ENCODE measurements at regions not wholly inside any gene's neighbourhood (a gene's known extent, or its start where the extent isn't known, plus 50 kb on each side); places are given as distances from the start of the nearest gene placed in this dataset.
"Not testable (repeated sequence)": the region's sequence is repeated elsewhere in the genome, so short reads cannot be mapped to it uniquely, and the experiment has no call there.

GRCh38 chr5:163340378-163340777 is 97.0 kb upstream of the CCNG1 start:
- not testable (repeated sequence) for DNase-seq; H3K27ac Mint-ChIP-seq; H3K36me3 Mint-ChIP-seq; ATAC-seq (replicated peaks); H3K4me3 Mint-ChIP-seq; H3K4me1 Mint-ChIP-seq; H3K9me3 Mint-ChIP-seq
- H3K27me3 Mint-ChIP-seq = peaks cover 3 to 14% of the 10 kb centered on the region in 2 donors

GRCh38 chr5:163342306-163342705 is 95.1 kb upstream of the CCNG1 start:
- no peaks in the 10 kb centered on the region for H3K36me3 Mint-ChIP-seq
- DNase-seq (no peak), ATAC-seq (replicated peaks) (no peak)
- H3K4me1 Mint-ChIP-seq = no peaks in the 10 kb centered on the region
- H3K27me3 Mint-ChIP-seq = peaks cover 5 to 10% of the 10 kb centered on the region in 2 donors
- H3K4me3 Mint-ChIP-seq = no peak overlapping the region
- H3K9me3 Mint-ChIP-seq = no peaks in the 10 kb centered on the region
- no peak overlapping the region for H3K27ac Mint-ChIP-seq

GRCh38 chr5:163345216-163345615 is 92.2 kb upstream of the CCNG1 start:
- no peak overlapping the region for H3K27ac Mint-ChIP-seq

GRCh38 chr5:163347671-163348070 is 89.7 kb upstream of the CCNG1 start:
- no peaks in the 10 kb centered on the region for H3K9me3 Mint-ChIP-seq
- DNase-seq (peak; percentile 18), ATAC-seq (replicated peaks) (peak; percentile 65 to 72)
- no peaks in the 10 kb centered on the region for H3K36me3 Mint-ChIP-seq
- peaks cover 0 to 2% of the 10 kb centered on the region in 2 donors for H3K4me1 Mint-ChIP-seq
- H3K4me3 Mint-ChIP-seq = no peak overlapping the region
- H3K27ac Mint-ChIP-seq = no peak overlapping the region
- H3K27me3 Mint-ChIP-seq = peaks cover 10 to 11% of the 10 kb centered on the region in 2 donors

More at GRCh38 chr5:163345216-163345615, 92.2 kb upstream of the CCNG1 start:
- ATAC-seq (replicated peaks) = no peak
- H3K4me1 Mint-ChIP-seq = no peaks in the 10 kb centered on the region
- H3K27me3 Mint-ChIP-seq = peaks cover 10 to 11% of the 10 kb centered on the region in 2 donors
- no peak for DNase-seq
- H3K9me3 Mint-ChIP-seq = no peaks in the 10 kb centered on the region
- H3K4me3 Mint-ChIP-seq = no peak overlapping the region
- H3K36me3 Mint-ChIP-seq = no peaks in the 10 kb centered on the region

GRCh38 chr5:163350083-163350482 is 87.3 kb upstream of the CCNG1 start:
- peaks cover 2 to 9% of the 10 kb centered on the region in 2 donors for H3K4me1 Mint-ChIP-seq
- no peak overlapping the region for H3K27ac Mint-ChIP-seq
- ATAC-seq (replicated peaks) (peak in 1 of 2 donors; percentile 35), DNase-seq (no peak)
- peaks cover 4 to 11% of the 10 kb centered on the region in 2 donors for H3K27me3 Mint-ChIP-seq
- H3K36me3 Mint-ChIP-seq = no peaks in the 10 kb centered on the region
- H3K9me3 Mint-ChIP-seq = no peaks in the 10 kb centered on the region
- no peak overlapping the region for H3K4me3 Mint-ChIP-seq

GRCh38 chr5:163352531-163352930 is 84.9 kb upstream of the CCNG1 start:
- H3K9me3 Mint-ChIP-seq = no peaks in the 10 kb centered on the region
- H3K4me3 Mint-ChIP-seq = no peak overlapping the region
- peaks cover 0 to 6% of the 10 kb centered on the region in 2 donors for H3K27me3 Mint-ChIP-seq
- H3K36me3 Mint-ChIP-seq = no peaks in the 10 kb centered on the region
- no peak for DNase-seq
- ATAC-seq (replicated peaks) = no peak
- peaks cover 2 to 9% of the 10 kb centered on the region in 2 donors for H3K4me1 Mint-ChIP-seq
- H3K27ac Mint-ChIP-seq = no peak overlapping the region

- not testable (repeated sequence) for ATAC-seq (replicated peaks); H3K4me3 Mint-ChIP-seq; H3K27ac Mint-ChIP-seq; H3K36me3 Mint-ChIP-seq; DNase-seq; H3K4me1 Mint-ChIP-seq; H3K9me3 Mint-ChIP-seq
- H3K27me3 Mint-ChIP-seq = peaks cover 6 to 12% of the 10 kb centered on the region in 2 donors
Observed at GRCh38 chr5:163355811-163356210, 81.6 kb upstream of the CCNG1 start.

GRCh38 chr5:163357636-163358035 is 79.8 kb upstream of the CCNG1 start:
- no peak overlapping the region for H3K27ac Mint-ChIP-seq
- peaks cover 6 to 22% of the 10 kb centered on the region in 2 donors for H3K27me3 Mint-ChIP-seq
- no peak for DNase-seq
- no peak overlapping the region for H3K4me3 Mint-ChIP-seq
- H3K9me3 Mint-ChIP-seq = no peaks in the 10 kb centered on the region
- peaks cover 0 to 9% of the 10 kb centered on the region in 2 donors for H3K4me1 Mint-ChIP-seq
- no peaks in the 10 kb centered on the region for H3K36me3 Mint-ChIP-seq
- no peak for ATAC-seq (replicated peaks)

- no peaks in the 10 kb centered on the region for H3K36me3 Mint-ChIP-seq
- H3K4me3 Mint-ChIP-seq = no peak overlapping the region
- no peak for DNase-seq
- no peaks in the 10 kb centered on the region for H3K4me1 Mint-ChIP-seq
- peaks cover 3 to 6% of the 10 kb centered on the region in 2 donors for H3K9me3 Mint-ChIP-seq
- H3K27ac Mint-ChIP-seq = no peak overlapping the region
- ATAC-seq (replicated peaks) = no peak
- peaks cover 11 to 34% of the 10 kb centered on the region in 2 donors for H3K27me3 Mint-ChIP-seq
Observed at GRCh38 chr5:163360656-163361055, 76.7 kb upstream of the CCNG1 start.

GRCh38 chr5:163361450-163361849 is 75.9 kb upstream of the CCNG1 start:
- no peak overlapping the region for H3K4me3 Mint-ChIP-seq
- H3K27ac Mint-ChIP-seq = no peak overlapping the region
- no peaks in the 10 kb centered on the region for H3K36me3 Mint-ChIP-seq
- ATAC-seq (replicated peaks) = no peak
- H3K27me3 Mint-ChIP-seq = peaks cover 11 to 34% of the 10 kb centered on the region in 2 donors
- DNase-seq = no peak
- no peaks in the 10 kb centered on the region for H3K4me1 Mint-ChIP-seq
- H3K9me3 Mint-ChIP-seq = peaks cover 3 to 6% of the 10 kb centered on the region in 2 donors

GRCh38 chr5:163362840-163363371 is 74.5 kb upstream of the CCNG1 start:
- no peak overlapping the region for H3K4me3 Mint-ChIP-seq
- H3K9me3 Mint-ChIP-seq = peaks cover 6 to 8% of the 10 kb centered on the region in 2 donors
- H3K4me1 Mint-ChIP-seq = no peaks in the 10 kb centered on the region
- DNase-seq (no peak), ATAC-seq (replicated peaks) (no peak)
- H3K27ac Mint-ChIP-seq = no peak overlapping the region
- no peaks in the 10 kb centered on the region for H3K36me3 Mint-ChIP-seq
- H3K27me3 Mint-ChIP-seq = peaks cover 11 to 34% of the 10 kb centered on the region in 2 donors

GRCh38 chr5:163363389-163363788 is 74.0 kb upstream of the CCNG1 start:
- Mint-ChIP-seq H3K4me3 (no peak overlapping the region), H3K27me3 (peaks cover 11 to 34% of the 10 kb centered on the region in 2 donors), H3K27ac (no peak overlapping the region), H3K9me3 (peaks cover 6 to 8% of the 10 kb centered on the region in 2 donors), H3K36me3 (no peaks in the 10 kb centered on the region), H3K4me1 (no peaks in the 10 kb centered on the region)
- DNase-seq (no peak), ATAC-seq (replicated peaks) (no peak)

- Mint-ChIP-seq H3K27ac (no peak overlapping the region), H3K27me3 (peaks cover 4 to 18% of the 10 kb centered on the region in 2 donors), H3K36me3 (no peaks in the 10 kb centered on the region), H3K9me3 (peaks cover 6 to 8% of the 10 kb centered on the region in 2 donors), H3K4me1 (no peaks in the 10 kb centered on the region), H3K4me3 (no peak overlapping the region)
- ATAC-seq (replicated peaks) (no peak), DNase-seq (no peak)
Observed at GRCh38 chr5:163366757-163367156, 70.6 kb upstream of the CCNG1 start.

- Mint-ChIP-seq H3K4me3 (no peak overlapping the region), H3K27ac (no peak overlapping the region), H3K36me3 (no peaks in the 10 kb centered on the region), H3K9me3 (peaks cover 3 to 6% of the 10 kb centered on the region in 2 donors), H3K4me1 (no peaks in the 10 kb centered on the region), H3K27me3 (peaks cover 0 to 3% of the 10 kb centered on the region in 2 donors)
- ATAC-seq (replicated peaks) (no peak), DNase-seq (no peak)
Observed at GRCh38 chr5:163369776-163370385, 67.5 kb upstream of the CCNG1 start.

GRCh38 chr5:163373436-163374084 is 63.8 kb upstream of the CCNG1 start:
- no peak overlapping the region for H3K27ac Mint-ChIP-seq
- H3K4me3 Mint-ChIP-seq = no peak overlapping the region
- H3K9me3 Mint-ChIP-seq = peaks cover 3 to 4% of the 10 kb centered on the region in 2 donors
- ATAC-seq (replicated peaks) (no peak), DNase-seq (no peak)
- no peaks in the 10 kb centered on the region for H3K36me3 Mint-ChIP-seq
- peaks cover 6 to 11% of the 10 kb centered on the region in 2 donors for H3K27me3 Mint-ChIP-seq
- no peaks in the 10 kb centered on the region for H3K4me1 Mint-ChIP-seq

Measured in stimulated activated naive B cell treated with anti-CD40 and anti-IgM and Interleukin-4, amounts not matched to agents 10 μg/mL and 1 μg/mL and 100 μg/mL, for 72 hours (primary cell).